ENCODE measurements at regions not wholly inside any gene's neighbourhood (a gene's known extent, or its start where the extent isn't known, plus 50 kb on each side); places are given as distances from the start of the nearest gene placed in this dataset.

- Mint-ChIP-seq H3K9me3 (peaks cover 13% of the 10 kb centered on the region), H3K27me3 (ENCODE audit: low read depth) (no peaks in the 10 kb centered on the region), H3K27ac (peak overlapping the region in 1 of 3 experiments; percentile 41), H3K4me1 (no peaks in the 10 kb centered on the region), H3K4me3 (no peak overlapping the region), H3K36me3 (ENCODE audit: low read depth) (no peaks in the 10 kb centered on the region)
- TF ChIP-seq CTCF (IDR thresholded peaks at IDR 0.05; ENCODE audit: unreplicated experiment in 3 of 3), result no peak
These were observed 754.1 kb downstream of the DOK5 start for GRCh38 chr20:55229451-55229850.

GRCh38 chr20:55216525-55217242 lies 741.3 kb downstream of the DOK5 start:
- Mint-ChIP-seq H3K27me3 (ENCODE audit: low read depth) (no peaks in the 10 kb centered on the region), H3K36me3 (ENCODE audit: low read depth) (no peaks in the 10 kb centered on the region), H3K4me3 (no peak overlapping the region), H3K9me3 (peaks cover 10% of the 10 kb centered on the region), H3K4me1 (no peaks in the 10 kb centered on the region), H3K27ac (no peak overlapping the region)
- TF ChIP-seq CTCF (IDR thresholded peaks at IDR 0.05; ENCODE audit: unreplicated experiment in 3 of 3), result no peak

GRCh38 chr20:55213653-55214052 lies 738.3 kb downstream of the DOK5 start:
- no peak for TF ChIP-seq CTCF (IDR thresholded peaks at IDR 0.05; ENCODE audit: unreplicated experiment in 3 of 3)
- H3K4me1 Mint-ChIP-seq, result no peaks in the 10 kb centered on the region
- H3K4me3 Mint-ChIP-seq, result no peak overlapping the region
- H3K27me3 Mint-ChIP-seq (ENCODE audit: low read depth), result peaks cover 4% of the 10 kb centered on the region
- no peak overlapping the region for H3K27ac Mint-ChIP-seq
- no peaks in the 10 kb centered on the region for H3K36me3 Mint-ChIP-seq (ENCODE audit: low read depth)
- H3K9me3 Mint-ChIP-seq, result peaks cover 2% of the 10 kb centered on the region

GRCh38 chr20:55211481-55211880 lies 736.1 kb downstream of the DOK5 start:
- Mint-ChIP-seq H3K27me3 (ENCODE audit: low read depth) (peaks cover 4% of the 10 kb centered on the region), H3K36me3 (ENCODE audit: low read depth) (no peaks in the 10 kb centered on the region), H3K4me1 (no peaks in the 10 kb centered on the region), H3K27ac (no peak overlapping the region), H3K4me3 (no peak overlapping the region), H3K9me3 (peaks cover 2% of the 10 kb centered on the region)
- TF ChIP-seq CTCF (IDR thresholded peaks at IDR 0.05; ENCODE audit: unreplicated experiment in 3 of 3), result no peak

GRCh38 chr20:55205665-55206064 lies 730.3 kb downstream of the DOK5 start:
- no peaks in the 10 kb centered on the region for H3K4me1 Mint-ChIP-seq
- peaks cover 4% of the 10 kb centered on the region for H3K27me3 Mint-ChIP-seq (ENCODE audit: low read depth)
- no peaks in the 10 kb centered on the region for H3K36me3 Mint-ChIP-seq (ENCODE audit: low read depth)
- no peak overlapping the region for H3K4me3 Mint-ChIP-seq
- no peaks in the 10 kb centered on the region for H3K9me3 Mint-ChIP-seq
- H3K27ac Mint-ChIP-seq, result no peak overlapping the region
- no peak for TF ChIP-seq CTCF (IDR thresholded peaks at IDR 0.05; ENCODE audit: unreplicated experiment in 3 of 3)

- Mint-ChIP-seq H3K4me3 (no peak overlapping the region), H3K27ac (no peak overlapping the region), H3K4me1 (no peaks in the 10 kb centered on the region), H3K36me3 (ENCODE audit: low read depth) (no peaks in the 10 kb centered on the region), H3K27me3 (ENCODE audit: low read depth) (no peaks in the 10 kb centered on the region), H3K9me3 (no peaks in the 10 kb centered on the region)
- no peak for TF ChIP-seq CTCF (IDR thresholded peaks at IDR 0.05; ENCODE audit: unreplicated experiment in 3 of 3)
These were observed 724.9 kb downstream of the DOK5 start for GRCh38 chr20:55200317-55200716.
